GM12891 (cell line): ENCODE measurements at regions not wholly inside any gene's neighbourhood (a gene's known extent, or its start where the extent isn't known, plus 50 kb on each side); places are given as distances from the start of the nearest gene placed in this dataset.

Source experiments
- PAX5 ChIP-seq: IDR thresholded peaks from 2 replicates; pipeline ENCODE4 v1.6.1; 2011; ENCODE audit warnings: low read length, moderate library complexity, mild to moderate bottlenecking; ENCODE audit not compliant: insufficient read depth, severe bottlenecking
- POLR2A ChIP-seq: IDR thresholded peaks from 2 replicates; pipeline ENCODE4 v1.6.1; 2011; ENCODE audit warnings: low read depth, low read length, control low read depth
- POLR2AphosphoS5 ChIP-seq: IDR thresholded peaks from 2 replicates; pipeline ENCODE4 v1.6.1; 2011; ENCODE audit warnings: low read depth, low read length, control low read depth
- POU2F2 ChIP-seq: IDR thresholded peaks from 2 replicates; pipeline ENCODE4 v1.6.1; 2011; ENCODE audit warnings: low read depth, mild to moderate bottlenecking, control low read depth, low read length, moderate library complexity
- SPI1 ChIP-seq: IDR thresholded peaks from 2 replicates; pipeline ENCODE4 v1.6.1; 2011; ENCODE audit warnings: low read depth, low read length, control low read depth
- TAF1 ChIP-seq: IDR thresholded peaks from 2 replicates; pipeline ENCODE4 v1.6.1; 2011; ENCODE audit warnings: low read depth, low read length, control low read depth

DNA sequence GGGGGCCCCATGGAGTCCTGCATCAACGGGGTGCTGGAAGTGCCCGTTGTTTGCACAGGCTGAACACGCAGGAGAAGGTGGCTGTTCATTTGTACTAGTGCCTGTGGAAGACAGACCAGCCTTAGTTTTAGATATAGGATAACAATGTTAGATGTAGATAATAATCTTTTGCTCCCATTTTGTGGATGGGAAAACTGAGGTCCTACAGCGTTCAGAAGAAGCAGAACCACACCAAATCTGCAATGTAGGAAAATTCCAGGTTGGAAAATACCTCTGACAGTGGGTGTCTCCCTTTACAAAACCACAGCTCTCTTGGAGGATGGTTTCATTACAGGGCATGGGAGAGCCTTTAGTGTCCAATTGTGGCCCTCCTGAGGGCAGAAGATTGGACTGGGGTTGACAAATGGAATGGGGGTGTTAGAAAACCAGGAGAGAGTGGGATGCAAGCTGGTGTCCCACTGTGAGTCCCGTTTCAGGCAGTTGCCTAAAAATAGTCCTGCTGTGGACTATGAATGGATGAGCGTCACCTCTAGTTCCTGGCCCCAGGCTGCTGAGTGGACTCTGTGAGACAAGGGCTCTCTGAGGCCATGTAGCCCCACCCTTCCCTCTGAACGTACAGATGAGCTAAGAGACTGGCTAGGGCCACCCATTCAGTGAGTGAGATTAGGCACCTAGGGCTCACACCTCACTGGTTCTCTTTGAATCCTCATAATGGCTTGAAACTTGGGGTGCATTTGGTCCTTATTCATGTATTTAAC lies 508.8 kb downstream of the MN1 start:
- TF ChIP-seq POLR2AphosphoS5: no peak
- no peak for TF ChIP-seq POLR2A
- TF ChIP-seq TAF1: no peak
- no peak for TF ChIP-seq SPI1
- no peak for TF ChIP-seq PAX5
- no peak for TF ChIP-seq POU2F2
